Retinal pigment epithelial cell (primary cell): ENCODE measurements at regions not wholly inside any gene's neighbourhood (a gene's known extent, or its start where the extent isn't known, plus 50 kb on each side); places are given as distances from the start of the nearest gene placed in this dataset.
A peak's percentile ranks its signal among the peaks of the same experiment; 100 is the strongest.

Source experiments
- DNase-seq: peaks from one replicate; pipeline ENCODE4 v3.0.0-alpha.2; 2010; ENCODE audit warnings: low read depth
- H3K4me3 ChIP-seq: 2 replicates; pipeline ENCODE4 v1.5.1; 2011; ENCODE audit warnings: mild to moderate bottlenecking, low read length, control low read depth, moderate library complexity
- TF ChIP-seq, protein P1 (sequence below): conservative IDR thresholded peaks from 2 replicates; pipeline ENCODE4 v1.5.1; 2011; ENCODE audit warnings: low read depth, low read length, control low read depth, inconsistent platforms

DNA sequence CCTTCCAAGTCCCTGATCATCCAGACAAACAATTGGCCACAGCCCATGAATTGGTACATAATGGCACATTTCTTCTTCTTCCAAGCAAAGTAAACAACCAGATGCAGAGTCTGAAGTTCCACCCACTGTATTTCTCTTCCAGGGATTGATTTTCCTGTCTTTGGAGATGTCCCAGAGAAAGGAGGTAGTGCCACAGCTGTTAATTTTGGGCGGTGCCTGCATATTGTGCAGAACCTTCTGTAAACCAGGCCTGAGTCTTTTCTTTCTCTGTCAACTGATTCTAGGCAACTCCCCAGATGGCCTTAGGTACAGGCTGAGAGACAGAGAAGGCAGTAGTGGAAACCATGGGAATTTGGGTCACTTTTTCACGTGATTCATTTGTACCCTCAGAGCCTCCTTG, 73.5 kb upstream of the TNIK start:
- no peak overlapping the region for H3K4me3 ChIP-seq
- no peak for DNase-seq
- TF ChIP-seq, protein P1, sequence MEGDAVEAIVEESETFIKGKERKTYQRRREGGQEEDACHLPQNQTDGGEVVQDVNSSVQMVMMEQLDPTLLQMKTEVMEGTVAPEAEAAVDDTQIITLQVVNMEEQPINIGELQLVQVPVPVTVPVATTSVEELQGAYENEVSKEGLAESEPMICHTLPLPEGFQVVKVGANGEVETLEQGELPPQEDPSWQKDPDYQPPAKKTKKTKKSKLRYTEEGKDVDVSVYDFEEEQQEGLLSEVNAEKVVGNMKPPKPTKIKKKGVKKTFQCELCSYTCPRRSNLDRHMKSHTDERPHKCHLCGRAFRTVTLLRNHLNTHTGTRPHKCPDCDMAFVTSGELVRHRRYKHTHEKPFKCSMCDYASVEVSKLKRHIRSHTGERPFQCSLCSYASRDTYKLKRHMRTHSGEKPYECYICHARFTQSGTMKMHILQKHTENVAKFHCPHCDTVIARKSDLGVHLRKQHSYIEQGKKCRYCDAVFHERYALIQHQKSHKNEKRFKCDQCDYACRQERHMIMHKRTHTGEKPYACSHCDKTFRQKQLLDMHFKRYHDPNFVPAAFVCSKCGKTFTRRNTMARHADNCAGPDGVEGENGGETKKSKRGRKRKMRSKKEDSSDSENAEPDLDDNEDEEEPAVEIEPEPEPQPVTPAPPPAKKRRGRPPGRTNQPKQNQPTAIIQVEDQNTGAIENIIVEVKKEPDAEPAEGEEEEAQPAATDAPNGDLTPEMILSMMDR, result no peak

DNA sequence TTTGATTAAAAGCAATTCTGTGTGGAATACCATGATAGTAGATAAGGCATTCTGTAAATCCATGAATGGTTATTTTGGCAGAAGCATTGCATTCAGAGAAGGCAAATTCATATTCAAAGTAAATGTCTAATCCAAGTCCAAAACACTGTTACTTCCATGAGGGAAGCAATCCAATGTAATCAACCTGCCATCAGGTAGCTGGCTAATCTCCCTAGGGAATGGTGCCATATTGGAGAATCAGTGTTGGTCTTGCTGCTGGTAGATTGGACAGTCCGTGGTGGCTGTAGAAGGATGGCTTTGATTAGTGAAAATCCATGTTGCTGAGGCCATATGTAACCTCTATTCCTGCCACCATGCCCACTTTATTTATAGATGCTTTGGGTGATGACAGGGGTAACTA, 72.1 kb upstream of the TNIK start:
- H3K4me3 ChIP-seq, result no peak overlapping the region
- TF ChIP-seq, protein P1, result no peak
- DNase-seq, result no peak

DNA sequence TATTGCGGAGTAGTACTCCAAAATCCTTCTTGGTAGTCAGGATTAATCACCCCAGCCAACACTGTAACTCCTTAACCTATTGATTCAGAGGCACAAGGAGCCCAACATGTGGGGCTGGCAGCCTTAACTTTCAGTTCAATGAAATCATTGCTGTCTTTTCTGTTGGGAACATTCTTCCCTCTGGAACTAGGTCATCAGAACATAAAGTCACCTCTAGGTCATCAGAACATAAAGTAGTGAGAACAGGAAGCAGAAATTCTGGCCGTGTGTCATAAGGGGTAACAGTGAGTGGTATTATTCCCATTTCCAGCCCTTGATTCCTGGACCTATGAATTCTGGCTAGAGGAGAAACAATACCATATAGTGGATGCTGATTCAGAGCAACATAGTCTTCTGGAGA, 71.5 kb upstream of the TNIK start:
- H3K4me3 ChIP-seq, result no peak overlapping the region
- TF ChIP-seq, protein P1, result no peak
- no peak for DNase-seq

DNA sequence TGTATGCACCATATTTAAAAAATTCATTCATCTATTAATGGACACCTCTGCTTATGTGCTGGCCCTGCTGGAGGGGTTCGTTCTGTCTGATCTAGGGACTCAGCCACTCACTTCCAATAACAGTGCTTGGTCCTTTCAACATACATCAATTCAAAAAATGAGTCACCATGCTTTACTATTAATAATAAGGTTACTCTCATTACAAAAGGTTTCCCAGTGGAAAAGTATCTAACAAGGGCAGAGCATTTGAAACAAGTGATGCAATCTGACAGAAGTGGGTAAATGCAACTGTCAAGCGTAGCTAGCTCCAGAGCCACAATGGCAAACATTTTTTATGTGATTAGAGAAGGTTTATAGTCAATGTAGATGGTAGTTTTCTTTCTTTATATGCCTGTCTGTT, 67.9 kb upstream of the TNIK start:
- peak; percentile 56 for DNase-seq
- no peak overlapping the region for H3K4me3 ChIP-seq
- TF ChIP-seq, protein P1, result no peak

DNA sequence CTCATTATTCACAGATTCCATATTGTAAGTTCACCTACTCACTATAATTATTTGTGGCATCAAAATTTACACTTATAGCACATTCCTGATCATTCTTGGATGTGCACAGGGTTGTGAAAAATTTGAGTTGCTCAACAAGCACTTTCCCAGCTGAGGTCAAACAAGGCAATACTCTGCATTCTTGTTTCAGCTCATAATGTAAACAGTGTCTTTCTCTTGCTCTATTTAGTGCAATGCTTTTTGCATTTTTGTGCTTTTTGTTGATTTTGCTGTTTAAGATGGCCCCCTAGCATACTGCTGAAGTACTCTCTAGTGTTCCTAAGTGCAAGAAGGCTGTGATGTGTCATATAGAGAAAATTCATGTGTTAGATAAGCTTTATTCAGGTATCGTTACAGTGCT, 66.7 kb upstream of the TNIK start:
- peak; percentile 33 for DNase-seq
- TF ChIP-seq, protein P1, result no peak

DNA sequence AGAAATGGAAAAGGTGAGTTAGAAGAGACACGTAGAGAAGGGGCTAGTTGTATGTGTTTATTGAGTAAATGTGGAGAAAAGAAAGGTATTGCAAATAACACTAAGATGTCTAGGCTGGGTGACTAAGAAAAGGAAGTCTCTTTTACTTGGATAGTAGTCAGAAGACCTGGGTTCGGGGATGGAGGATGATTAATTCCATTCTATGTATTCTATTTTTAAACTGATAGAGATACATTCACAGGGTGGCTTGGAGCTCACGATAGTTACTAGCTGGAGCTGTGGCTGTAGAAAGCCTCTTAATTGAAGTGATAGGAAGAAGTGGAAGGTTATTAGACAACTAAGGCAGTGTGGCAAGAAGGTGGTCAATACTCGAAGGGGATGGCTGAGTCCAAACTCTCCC, 65.9 kb upstream of the TNIK start:
- H3K4me3 ChIP-seq, result no peak overlapping the region
- no peak for DNase-seq
- TF ChIP-seq, protein P1, result no peak

More for the DNA sequence above, 66.7 kb upstream of the TNIK start:
- no peak overlapping the region for H3K4me3 ChIP-seq

DNA sequence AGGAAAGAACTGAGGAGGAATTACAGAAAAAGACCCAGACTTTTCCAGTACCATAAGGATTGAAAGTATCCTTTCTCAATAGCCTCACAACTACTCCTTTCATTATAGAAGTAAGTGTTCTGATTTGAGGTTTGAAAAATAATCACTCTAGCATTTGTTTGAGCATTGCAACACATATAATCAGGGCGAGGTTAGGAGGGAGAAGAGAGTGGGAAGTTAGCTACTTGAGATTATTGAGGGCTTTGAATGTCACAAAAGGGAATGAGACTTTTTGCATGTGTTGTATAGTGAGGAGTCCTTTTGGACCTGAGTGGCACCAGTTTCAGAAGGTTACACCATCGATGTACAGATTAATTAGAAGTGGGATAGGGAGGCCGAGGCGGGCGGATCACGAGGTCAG, 65.2 kb upstream of the TNIK start:
- TF ChIP-seq, protein P1, result no peak
- H3K4me3 ChIP-seq, result no peak overlapping the region
- DNase-seq, result no peak
